Osteocyte (in vitro differentiated cells): ENCODE measurements at regions not wholly inside any gene's neighbourhood (a gene's known extent, or its start where the extent isn't known, plus 50 kb on each side); places are given as distances from the start of the nearest gene placed in this dataset.
"Not testable (repeated sequence)": the region's sequence is repeated elsewhere in the genome, so short reads cannot be mapped to it uniquely, and the experiment has no call there.

Experiments
- DNase-seq: peaks from one replicate; pipeline ENCODE4 v3.0.0; 2021; ENCODE audit warnings: mixed read lengths; ENCODE audit not compliant: unreplicated experiment; ENCODE audit errors: extremely low spot score
- H3K27ac Mint-ChIP-seq: one replicate; pipeline ENCODE4 v1.8.0; 2021; ENCODE audit warnings: mild to moderate bottlenecking, mixed read lengths; ENCODE audit not compliant: unreplicated experiment
- H3K27me3 Mint-ChIP-seq: one replicate; pipeline ENCODE4 v1.8.0; 2021; ENCODE audit warnings: mixed read lengths; ENCODE audit not compliant: unreplicated experiment
- H3K36me3 Mint-ChIP-seq: one replicate; pipeline ENCODE4 v1.8.0; 2021; ENCODE audit warnings: mixed read lengths; ENCODE audit not compliant: unreplicated experiment
- H3K4me1 Mint-ChIP-seq: one replicate; pipeline ENCODE4 v1.8.0; 2021; ENCODE audit warnings: mixed read lengths; ENCODE audit not compliant: unreplicated experiment
- H3K4me3 Mint-ChIP-seq: one replicate; pipeline ENCODE4 v1.8.0; 2021; ENCODE audit warnings: mild to moderate bottlenecking, moderate library complexity, mixed read lengths; ENCODE audit not compliant: unreplicated experiment
- H3K9me3 Mint-ChIP-seq: one replicate; pipeline ENCODE4 v1.8.0; 2021; ENCODE audit warnings: mixed read lengths; ENCODE audit not compliant: unreplicated experiment
- TF ChIP-seq, protein P1 (sequence below): fragments of 200-600 bp; sonication (generic); IDR thresholded peaks from 2 replicates; pipeline ENCODE4 v1.5.0; 2021; ENCODE audit warnings: antibody characterized with exemption, mild to moderate bottlenecking, moderate library complexity

DNA sequence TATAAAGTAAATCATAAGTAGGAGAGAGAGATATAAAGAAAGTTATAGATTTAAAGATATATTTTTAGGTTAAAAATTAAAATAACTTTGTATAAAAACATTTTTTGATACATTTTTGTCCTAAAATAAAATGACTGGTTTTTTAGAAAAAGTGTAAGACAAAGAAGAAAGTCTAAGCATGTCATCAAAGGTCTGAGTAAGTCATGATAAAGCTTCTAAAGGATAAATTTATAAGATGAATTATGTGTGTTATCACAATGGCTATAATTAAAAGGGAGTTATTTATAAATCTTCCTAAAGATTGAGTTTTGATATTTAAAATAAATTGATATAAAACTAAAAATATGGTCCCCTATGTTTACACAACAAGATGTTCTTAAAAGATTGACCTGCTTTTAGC is 370.9 kb downstream of the PTPRU start:
- DNase-seq = no peak
- no peaks in the 10 kb centered on the region for H3K4me1 Mint-ChIP-seq

DNA sequence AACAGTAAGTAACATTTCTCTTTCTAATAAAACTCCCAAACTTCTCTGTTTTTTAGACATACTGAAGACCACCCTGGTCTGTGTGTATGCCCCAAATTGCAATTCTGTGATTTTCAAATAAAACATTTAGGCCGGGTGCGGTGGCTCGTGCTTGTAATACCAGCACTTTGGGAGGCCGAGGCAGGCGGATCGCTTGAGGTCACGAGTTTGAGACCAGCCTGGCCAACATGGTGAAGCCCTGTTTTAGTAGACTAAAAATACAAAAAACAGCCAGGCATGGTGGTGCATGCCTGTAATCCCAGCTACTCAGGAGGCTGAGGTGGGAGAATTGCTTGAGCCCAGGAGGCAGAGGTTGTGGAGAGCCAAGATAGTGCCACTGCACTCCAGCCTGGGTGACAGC is 368.5 kb downstream of the PTPRU start:
- not testable (repeated sequence) for H3K27ac Mint-ChIP-seq, H3K4me3 Mint-ChIP-seq, H3K27me3 Mint-ChIP-seq, H3K9me3 Mint-ChIP-seq, H3K36me3 Mint-ChIP-seq, H3K4me1 Mint-ChIP-seq
- DNase-seq = peak; percentile 75

More for the DNA sequence above, 370.9 kb downstream of the PTPRU start:
- TF ChIP-seq, protein P1, sequence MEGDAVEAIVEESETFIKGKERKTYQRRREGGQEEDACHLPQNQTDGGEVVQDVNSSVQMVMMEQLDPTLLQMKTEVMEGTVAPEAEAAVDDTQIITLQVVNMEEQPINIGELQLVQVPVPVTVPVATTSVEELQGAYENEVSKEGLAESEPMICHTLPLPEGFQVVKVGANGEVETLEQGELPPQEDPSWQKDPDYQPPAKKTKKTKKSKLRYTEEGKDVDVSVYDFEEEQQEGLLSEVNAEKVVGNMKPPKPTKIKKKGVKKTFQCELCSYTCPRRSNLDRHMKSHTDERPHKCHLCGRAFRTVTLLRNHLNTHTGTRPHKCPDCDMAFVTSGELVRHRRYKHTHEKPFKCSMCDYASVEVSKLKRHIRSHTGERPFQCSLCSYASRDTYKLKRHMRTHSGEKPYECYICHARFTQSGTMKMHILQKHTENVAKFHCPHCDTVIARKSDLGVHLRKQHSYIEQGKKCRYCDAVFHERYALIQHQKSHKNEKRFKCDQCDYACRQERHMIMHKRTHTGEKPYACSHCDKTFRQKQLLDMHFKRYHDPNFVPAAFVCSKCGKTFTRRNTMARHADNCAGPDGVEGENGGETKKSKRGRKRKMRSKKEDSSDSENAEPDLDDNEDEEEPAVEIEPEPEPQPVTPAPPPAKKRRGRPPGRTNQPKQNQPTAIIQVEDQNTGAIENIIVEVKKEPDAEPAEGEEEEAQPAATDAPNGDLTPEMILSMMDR = no peak
- peaks cover 2% of the 10 kb centered on the region for H3K27me3 Mint-ChIP-seq
- peaks cover 3% of the 10 kb centered on the region for H3K9me3 Mint-ChIP-seq
- H3K4me3 Mint-ChIP-seq = no peak overlapping the region
- no peaks in the 10 kb centered on the region for H3K36me3 Mint-ChIP-seq
- H3K27ac Mint-ChIP-seq = no peak overlapping the region

DNA sequence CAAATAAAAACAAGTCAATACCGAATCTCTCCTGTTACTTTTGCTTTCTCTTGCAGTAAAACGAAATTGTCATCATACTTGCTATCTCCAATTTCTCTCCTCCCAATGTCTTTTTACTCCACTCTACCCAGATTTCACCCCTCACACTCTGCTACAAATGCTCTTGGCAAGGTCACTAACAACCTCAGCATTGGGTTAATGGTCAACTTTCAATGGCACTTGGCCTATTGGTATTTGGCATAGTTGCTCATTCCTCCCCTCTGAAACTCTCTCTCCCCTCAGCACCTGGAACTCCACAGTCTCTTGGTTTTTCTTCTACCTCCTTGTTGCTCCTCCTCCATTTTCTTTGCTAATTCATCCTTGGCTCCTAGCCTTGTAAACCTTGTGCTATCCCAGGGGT is 367.3 kb downstream of the PTPRU start:
- peaks cover 3% of the 10 kb centered on the region for H3K9me3 Mint-ChIP-seq
- H3K36me3 Mint-ChIP-seq = no peaks in the 10 kb centered on the region
- TF ChIP-seq, protein P1 = no peak
- H3K4me1 Mint-ChIP-seq = no peaks in the 10 kb centered on the region
- no peaks in the 10 kb centered on the region for H3K27me3 Mint-ChIP-seq
- no peak overlapping the region for H3K27ac Mint-ChIP-seq
- no peak overlapping the region for H3K4me3 Mint-ChIP-seq
- peak; percentile 17 for DNase-seq

DNA sequence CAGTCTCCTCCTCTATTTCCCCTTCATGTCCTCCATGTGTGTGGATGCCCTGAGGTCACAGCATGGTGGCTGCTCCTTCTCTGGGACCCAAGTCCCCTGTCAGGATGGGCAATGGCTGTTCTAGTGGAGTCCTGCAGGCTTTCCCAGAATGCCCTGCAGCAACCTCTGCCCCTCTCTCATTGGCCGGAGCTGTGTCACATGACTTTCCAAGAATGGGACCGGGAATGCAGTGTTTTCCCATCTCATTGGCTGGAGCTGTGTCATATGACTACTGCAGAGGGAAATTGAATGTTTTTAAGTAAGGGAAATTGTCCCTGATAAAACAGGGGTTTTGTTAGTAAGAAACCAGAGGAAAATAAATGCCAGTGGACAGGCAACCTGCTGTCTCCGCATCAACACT is 365.9 kb downstream of the PTPRU start:
- Mint-ChIP-seq H3K4me1 (no peaks in the 10 kb centered on the region), H3K4me3 (no peak overlapping the region), H3K27me3 (no peaks in the 10 kb centered on the region), H3K9me3 (peaks cover 3% of the 10 kb centered on the region), H3K27ac (no peak overlapping the region), H3K36me3 (no peaks in the 10 kb centered on the region)
- TF ChIP-seq, protein P1 = no peak
- peak; percentile 19 for DNase-seq

DNA sequence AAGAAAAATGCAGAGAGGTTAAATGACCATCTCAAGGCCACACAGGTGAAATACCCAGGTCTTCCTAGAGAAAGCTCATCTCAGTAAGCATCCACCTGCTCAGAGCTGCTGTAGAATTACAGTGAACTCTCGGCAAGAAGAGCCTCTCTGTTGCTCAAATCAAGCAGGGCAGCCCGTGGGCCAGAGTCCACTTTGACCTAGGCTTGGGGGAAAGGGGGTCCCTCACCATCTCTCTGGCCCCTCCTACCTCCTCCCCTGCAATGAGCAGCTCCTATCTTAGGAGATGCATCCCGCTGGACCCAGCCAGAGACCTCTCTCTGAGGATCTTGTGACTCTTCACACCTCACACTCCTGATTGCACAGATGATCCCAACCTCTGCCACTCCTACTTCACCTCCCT is 364.7 kb downstream of the PTPRU start:
- DNase-seq = peak; percentile 46
- no peak overlapping the region for H3K4me3 Mint-ChIP-seq
- H3K27ac Mint-ChIP-seq = no peak overlapping the region
- H3K36me3 Mint-ChIP-seq = no peaks in the 10 kb centered on the region
- H3K27me3 Mint-ChIP-seq = no peaks in the 10 kb centered on the region
- TF ChIP-seq, protein P1 = no peak
- peaks cover 3% of the 10 kb centered on the region for H3K9me3 Mint-ChIP-seq
- H3K4me1 Mint-ChIP-seq = no peaks in the 10 kb centered on the region

DNA sequence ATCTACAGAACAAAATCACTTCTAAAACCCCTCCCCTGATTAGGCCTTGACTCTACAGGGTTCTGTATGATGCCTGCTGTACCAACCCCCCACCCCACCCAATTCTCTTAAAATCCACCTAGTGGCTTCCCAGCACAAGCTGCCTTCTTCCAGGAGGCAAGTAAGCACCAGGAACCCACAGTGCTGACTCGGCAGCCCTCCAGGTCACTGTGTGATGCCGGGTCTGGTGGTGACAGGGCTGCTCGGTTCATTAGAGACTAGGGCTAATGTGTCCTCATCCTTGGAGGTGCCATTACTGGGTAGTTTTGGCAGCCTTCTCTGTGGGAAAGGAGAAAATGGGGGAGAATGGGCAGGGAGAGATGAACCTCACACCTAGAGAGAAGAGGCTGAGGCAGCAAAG is 363.5 kb downstream of the PTPRU start:
- no peaks in the 10 kb centered on the region for H3K27me3 Mint-ChIP-seq
- TF ChIP-seq, protein P1 = no peak
- peak; percentile 57 for DNase-seq
- H3K9me3 Mint-ChIP-seq = no peaks in the 10 kb centered on the region
- no peaks in the 10 kb centered on the region for H3K36me3 Mint-ChIP-seq
- no peak overlapping the region for H3K27ac Mint-ChIP-seq
- no peaks in the 10 kb centered on the region for H3K4me1 Mint-ChIP-seq
- H3K4me3 Mint-ChIP-seq = no peak overlapping the region
